ENCODE measurements at regions not wholly inside any gene's neighbourhood (a gene's known extent, or its start where the extent isn't known, plus 50 kb on each side); places are given as distances from the start of the nearest gene placed in this dataset.
"Not testable (repeated sequence)": the region's sequence is repeated elsewhere in the genome, so short reads cannot be mapped to it uniquely, and the experiment has no call there.

DNA sequence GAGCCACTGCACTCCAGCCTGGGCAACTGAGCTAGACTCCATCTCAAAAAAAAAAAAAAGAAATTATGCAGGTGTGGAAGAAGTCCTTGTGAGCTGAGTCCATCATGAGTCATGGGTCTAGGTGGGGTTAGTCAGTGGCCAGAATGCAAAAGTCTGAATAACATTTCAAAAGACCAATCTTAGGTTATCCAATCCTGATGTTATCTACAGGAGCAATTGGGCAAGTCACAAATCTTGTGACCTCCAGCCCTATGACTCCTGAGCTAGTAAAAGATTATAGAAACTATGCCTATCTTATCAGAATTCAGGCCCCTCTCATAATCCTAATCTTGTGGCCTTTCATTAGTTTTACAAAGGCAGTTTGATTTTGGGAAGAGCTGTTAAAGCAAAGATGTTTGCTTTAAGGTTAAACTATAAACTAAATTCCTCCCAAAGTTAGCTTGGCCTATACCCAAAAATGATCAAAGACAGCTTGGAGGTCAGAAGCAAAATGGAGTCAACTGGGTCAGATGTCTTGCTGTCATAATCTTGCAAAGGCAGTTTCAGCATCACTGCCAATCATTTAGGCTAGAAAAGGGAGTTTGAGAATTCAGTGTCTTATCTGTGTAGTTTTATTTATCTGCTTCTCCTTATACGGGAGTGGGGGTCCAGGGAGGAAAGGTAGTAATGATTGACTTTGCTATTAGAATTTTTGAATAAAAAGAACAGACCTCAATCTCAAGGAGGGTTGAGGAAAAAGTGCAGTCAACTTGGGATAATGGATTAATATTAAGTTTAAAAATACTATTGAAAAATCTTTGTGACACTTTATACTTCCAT, 71.2 kb upstream of the TRIM24 start:
- Mint-ChIP-seq H3K4me3 (no peak overlapping the region), H3K4me1 (no peaks in the 10 kb centered on the region), H3K9me3 (peaks cover 22% of the 10 kb centered on the region), H3K36me3 (peaks cover 10% of the 10 kb centered on the region), H3K27ac (no peak overlapping the region), H3K27me3 (ENCODE audit: low read depth) (no peaks in the 10 kb centered on the region)
- POLR2A ChIA-PET, result no interaction called here
- TF ChIP-seq ZNF138 (CRISPR knock-in tag; conservative IDR thresholded peaks at IDR 0.05), result no peak
- peak; percentile 79 for TF ChIP-seq GABPB1 (CRISPR knock-in tag; IDR thresholded peaks at IDR 0.05)
- CTCF ChIA-PET, result no interaction called here
- DNase-seq (ENCODE audit: low spot score) (no peak), ATAC-seq (no peak)

DNA sequence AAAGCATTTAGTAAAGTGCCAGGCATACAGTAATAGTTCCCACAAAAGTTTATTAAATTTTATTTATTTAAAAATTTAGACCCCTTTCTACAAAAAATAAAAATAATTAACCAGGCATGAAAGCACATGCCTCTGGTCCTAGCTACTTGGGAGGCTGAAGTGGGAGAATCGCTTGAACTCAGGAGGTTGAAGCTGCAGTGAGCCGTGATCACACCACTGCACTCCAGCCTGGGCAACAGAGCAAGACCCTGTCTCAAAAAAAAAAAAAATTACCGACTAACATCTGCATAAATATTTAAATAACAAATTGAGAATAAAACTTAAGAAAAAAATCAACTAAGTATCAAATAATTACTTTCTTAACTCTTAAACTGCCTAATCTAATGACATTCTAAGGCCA, 64.3 kb upstream of the TRIM24 start:
- POLR2A ChIA-PET, result no interaction called here
- Mint-ChIP-seq H3K4me3 (no peak overlapping the region), H3K27ac (no peak overlapping the region), H3K9me3 (peaks cover 8% of the 10 kb centered on the region), H3K36me3 (no peaks in the 10 kb centered on the region), H3K27me3 (ENCODE audit: low read depth) (no peaks in the 10 kb centered on the region), H3K4me1 (peaks cover 15% of the 10 kb centered on the region)
- CTCF ChIA-PET, result no interaction called here
- DNase-seq (ENCODE audit: low spot score) (no peak), ATAC-seq (no peak)
- TF ChIP-seq ZNF121 (CRISPR knock-in tag; IDR thresholded peaks at IDR 0.05) (peak; percentile 84), ZNF263 (CRISPR knock-in tag; IDR thresholded peaks at IDR 0.05; ENCODE audit: low read depth) (no peak)

DNA sequence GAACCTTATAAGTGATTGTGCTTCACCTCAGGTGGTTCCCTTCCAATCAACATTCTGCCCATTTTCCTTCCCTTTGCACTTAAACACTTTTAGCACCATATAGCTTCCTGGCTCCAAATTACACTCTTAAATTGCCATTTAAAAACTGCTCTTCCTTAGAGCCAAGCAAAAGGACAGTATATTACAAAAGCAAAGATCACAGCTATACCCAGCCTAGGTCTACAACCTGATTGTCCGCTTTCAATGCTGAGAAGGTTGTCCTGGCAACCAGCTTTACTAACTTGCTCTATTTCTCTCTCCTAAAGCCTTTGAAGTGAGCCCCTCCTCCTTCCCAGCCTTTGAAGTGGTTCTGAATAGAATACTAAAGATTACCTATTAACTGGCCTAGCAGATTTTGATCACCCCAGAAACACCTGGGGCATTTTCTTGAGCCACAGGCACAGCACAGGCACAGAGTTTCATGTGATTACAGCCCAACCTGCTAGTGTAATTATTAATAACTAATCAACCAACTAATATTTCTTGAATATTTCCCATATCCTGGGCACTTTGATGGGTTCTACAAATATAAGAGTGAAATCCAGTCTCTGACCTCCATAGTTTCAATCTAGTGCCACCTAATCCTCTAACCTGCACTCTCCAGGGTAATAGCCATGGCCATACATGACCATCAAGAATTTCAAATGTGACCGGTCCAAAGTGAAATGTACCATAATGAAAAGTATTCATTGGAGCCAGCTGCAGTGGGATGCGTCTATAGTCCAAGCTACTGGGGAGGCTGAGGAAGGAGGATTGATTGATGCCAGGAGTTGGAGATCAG, 63.6 kb upstream of the TRIM24 start:
- peak; percentile 84 for ATAC-seq
- H3K27ac Mint-ChIP-seq, result no peak overlapping the region
- peaks cover 15% of the 10 kb centered on the region for H3K4me1 Mint-ChIP-seq
- TF ChIP-seq, protein P1, sequence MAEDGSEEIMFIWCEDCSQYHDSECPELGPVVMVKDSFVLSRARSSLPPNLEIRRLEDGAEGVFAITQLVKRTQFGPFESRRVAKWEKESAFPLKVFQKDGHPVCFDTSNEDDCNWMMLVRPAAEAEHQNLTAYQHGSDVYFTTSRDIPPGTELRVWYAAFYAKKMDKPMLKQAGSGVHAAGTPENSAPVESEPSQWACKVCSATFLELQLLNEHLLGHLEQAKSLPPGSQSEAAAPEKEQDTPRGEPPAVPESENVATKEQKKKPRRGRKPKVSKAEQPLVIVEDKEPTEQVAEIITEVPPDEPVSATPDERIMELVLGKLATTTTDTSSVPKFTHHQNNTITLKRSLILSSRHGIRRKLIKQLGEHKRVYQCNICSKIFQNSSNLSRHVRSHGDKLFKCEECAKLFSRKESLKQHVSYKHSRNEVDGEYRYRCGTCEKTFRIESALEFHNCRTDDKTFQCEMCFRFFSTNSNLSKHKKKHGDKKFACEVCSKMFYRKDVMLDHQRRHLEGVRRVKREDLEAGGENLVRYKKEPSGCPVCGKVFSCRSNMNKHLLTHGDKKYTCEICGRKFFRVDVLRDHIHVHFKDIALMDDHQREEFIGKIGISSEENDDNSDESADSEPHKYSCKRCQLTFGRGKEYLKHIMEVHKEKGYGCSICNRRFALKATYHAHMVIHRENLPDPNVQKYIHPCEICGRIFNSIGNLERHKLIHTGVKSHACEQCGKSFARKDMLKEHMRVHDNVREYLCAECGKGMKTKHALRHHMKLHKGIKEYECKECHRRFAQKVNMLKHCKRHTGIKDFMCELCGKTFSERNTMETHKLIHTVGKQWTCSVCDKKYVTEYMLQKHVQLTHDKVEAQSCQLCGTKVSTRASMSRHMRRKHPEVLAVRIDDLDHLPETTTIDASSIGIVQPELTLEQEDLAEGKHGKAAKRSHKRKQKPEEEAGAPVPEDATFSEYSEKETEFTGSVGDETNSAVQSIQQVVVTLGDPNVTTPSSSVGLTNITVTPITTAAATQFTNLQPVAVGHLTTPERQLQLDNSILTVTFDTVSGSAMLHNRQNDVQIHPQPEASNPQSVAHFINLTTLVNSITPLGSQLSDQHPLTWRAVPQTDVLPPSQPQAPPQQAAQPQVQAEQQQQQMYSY (CRISPR knock-in tag; IDR thresholded peaks at IDR 0.05), result no peak
- TF ChIP-seq GABPB1 (CRISPR knock-in tag; IDR thresholded peaks at IDR 0.05), result peak; percentile 37
- TF ChIP-seq, protein P2, sequence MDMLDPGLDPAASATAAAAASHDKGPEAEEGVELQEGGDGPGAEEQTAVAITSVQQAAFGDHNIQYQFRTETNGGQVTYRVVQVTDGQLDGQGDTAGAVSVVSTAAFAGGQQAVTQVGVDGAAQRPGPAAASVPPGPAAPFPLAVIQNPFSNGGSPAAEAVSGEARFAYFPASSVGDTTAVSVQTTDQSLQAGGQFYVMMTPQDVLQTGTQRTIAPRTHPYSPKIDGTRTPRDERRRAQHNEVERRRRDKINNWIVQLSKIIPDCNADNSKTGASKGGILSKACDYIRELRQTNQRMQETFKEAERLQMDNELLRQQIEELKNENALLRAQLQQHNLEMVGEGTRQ (CRISPR knock-in tag; IDR thresholded peaks at IDR 0.05), result no peak
- ChIA-PET POLR2A (no interaction called here), CTCF (no interaction called here)
- no peak for DNase-seq (ENCODE audit: low spot score)
- H3K27me3 Mint-ChIP-seq (ENCODE audit: low read depth), result no peaks in the 10 kb centered on the region
- no peak overlapping the region for H3K4me3 Mint-ChIP-seq
- no peaks in the 10 kb centered on the region for H3K36me3 Mint-ChIP-seq
- peaks cover 8% of the 10 kb centered on the region for H3K9me3 Mint-ChIP-seq

DNA sequence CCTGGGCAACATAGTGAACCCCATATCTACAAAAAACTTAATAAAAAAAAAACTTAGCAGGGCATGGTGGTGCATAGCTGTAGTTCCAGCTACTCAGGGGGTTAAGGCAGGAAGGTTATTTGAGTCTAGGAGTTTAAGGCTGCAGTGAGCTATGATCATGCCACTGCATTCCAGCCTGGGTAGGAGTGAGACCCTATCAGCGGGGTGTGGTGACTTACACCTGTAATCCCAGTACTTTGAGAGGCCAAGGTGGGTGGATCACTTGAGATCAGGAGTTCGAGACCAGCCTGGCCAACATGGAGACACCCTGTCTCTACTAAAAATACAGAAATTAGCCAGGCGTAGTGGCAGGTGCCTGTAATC, 63.0 kb upstream of the TRIM24 start:
- peaks cover 20% of the 10 kb centered on the region for H3K4me1 Mint-ChIP-seq
- DNase-seq (ENCODE audit: low spot score); H3K27me3 Mint-ChIP-seq (ENCODE audit: low read depth); H3K4me3 Mint-ChIP-seq; POLR2A ChIA-PET; CTCF ChIA-PET; H3K9me3 Mint-ChIP-seq; H3K36me3 Mint-ChIP-seq; H3K27ac Mint-ChIP-seq; ATAC-seq: not testable (repeated sequence)

DNA sequence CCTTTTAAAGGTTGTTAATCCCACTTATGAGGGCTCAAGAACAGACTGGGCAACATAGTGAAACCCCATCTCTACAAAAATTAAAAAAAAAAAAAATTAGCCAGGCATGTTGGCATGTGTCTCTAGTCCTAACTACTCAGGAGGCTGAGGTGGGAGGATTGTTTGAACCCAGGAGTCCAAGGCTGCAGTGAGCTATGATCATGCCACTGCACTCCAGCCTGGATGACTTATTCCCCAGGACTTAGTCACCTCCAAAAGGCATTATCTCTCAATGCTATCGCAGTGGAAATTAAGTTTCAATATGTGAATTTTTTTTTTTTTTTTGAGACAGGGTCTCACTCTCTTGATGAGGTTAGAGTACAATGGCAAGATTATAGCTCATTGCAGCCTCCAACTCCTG, 61.2 kb upstream of the TRIM24 start:
- CTCF ChIA-PET, result no interaction called here
- no peak overlapping the region for H3K27ac Mint-ChIP-seq
- no peaks in the 10 kb centered on the region for H3K27me3 Mint-ChIP-seq (ENCODE audit: low read depth)
- POLR2A ChIA-PET, result no interaction called here
- peaks cover 26% of the 10 kb centered on the region for H3K4me1 Mint-ChIP-seq
- H3K36me3 Mint-ChIP-seq, result no peaks in the 10 kb centered on the region
- peaks cover 4% of the 10 kb centered on the region for H3K9me3 Mint-ChIP-seq
- ATAC-seq, result no peak
- H3K4me3 Mint-ChIP-seq, result no peak overlapping the region
- DNase-seq (ENCODE audit: low spot score), result no peak
- TF ChIP-seq, protein P3, sequence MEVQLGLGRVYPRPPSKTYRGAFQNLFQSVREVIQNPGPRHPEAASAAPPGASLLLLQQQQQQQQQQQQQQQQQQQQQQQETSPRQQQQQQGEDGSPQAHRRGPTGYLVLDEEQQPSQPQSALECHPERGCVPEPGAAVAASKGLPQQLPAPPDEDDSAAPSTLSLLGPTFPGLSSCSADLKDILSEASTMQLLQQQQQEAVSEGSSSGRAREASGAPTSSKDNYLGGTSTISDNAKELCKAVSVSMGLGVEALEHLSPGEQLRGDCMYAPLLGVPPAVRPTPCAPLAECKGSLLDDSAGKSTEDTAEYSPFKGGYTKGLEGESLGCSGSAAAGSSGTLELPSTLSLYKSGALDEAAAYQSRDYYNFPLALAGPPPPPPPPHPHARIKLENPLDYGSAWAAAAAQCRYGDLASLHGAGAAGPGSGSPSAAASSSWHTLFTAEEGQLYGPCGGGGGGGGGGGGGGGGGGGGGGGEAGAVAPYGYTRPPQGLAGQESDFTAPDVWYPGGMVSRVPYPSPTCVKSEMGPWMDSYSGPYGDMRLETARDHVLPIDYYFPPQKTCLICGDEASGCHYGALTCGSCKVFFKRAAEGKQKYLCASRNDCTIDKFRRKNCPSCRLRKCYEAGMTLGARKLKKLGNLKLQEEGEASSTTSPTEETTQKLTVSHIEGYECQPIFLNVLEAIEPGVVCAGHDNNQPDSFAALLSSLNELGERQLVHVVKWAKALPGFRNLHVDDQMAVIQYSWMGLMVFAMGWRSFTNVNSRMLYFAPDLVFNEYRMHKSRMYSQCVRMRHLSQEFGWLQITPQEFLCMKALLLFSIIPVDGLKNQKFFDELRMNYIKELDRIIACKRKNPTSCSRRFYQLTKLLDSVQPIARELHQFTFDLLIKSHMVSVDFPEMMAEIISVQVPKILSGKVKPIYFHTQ (CRISPR knock-in tag; IDR thresholded peaks at IDR 0.05), result no peak
- TF ChIP-seq ELF4 (CRISPR knock-in tag; IDR thresholded peaks at IDR 0.05; ENCODE audit: low read depth) (no peak), NFYB (CRISPR knock-in tag; conservative IDR thresholded peaks at IDR 0.05; ENCODE audit: low read depth) (no peak), SP1 (CRISPR knock-in tag; conservative IDR thresholded peaks at IDR 0.05) (no peak), NR2C2 (CRISPR knock-in tag; IDR thresholded peaks at IDR 0.05) (no peak)
